A549 (cell line): ENCODE measurements at regions not wholly inside any gene's neighbourhood (a gene's known extent, or its start where the extent isn't known, plus 50 kb on each side); places are given as distances from the start of the nearest gene placed in this dataset.

ENCODE experiments used
- ATAC-seq, 2 experiments: fragments of 200-7000 bp in 1 of 2; fragments of >200 bp in 1 of 2; cut with Nextera tagmentation in 1 of 2; cut with Tn5 transposase in 1 of 2; 3 replicates each; pipeline versions ENCODE4 v1.8.0 to v1.9.1; 2018 to 2020; ENCODE audit warnings: mild to moderate bottlenecking in 1 of 2, moderate library complexity in 1 of 2
- CTCF ChIA-PET: fragments of 300-600 bp; sonication (Branson Sonifier 250); formaldehyde crosslinking; extraction: SDS; loops from one replicate; lab custom pipeline; 2021; ENCODE audit warnings: antibody characterized with exemption, inconsistent platforms; lab: Yijun Ruan, JAX
- POLR2A ChIA-PET: fragments of 350-600 bp; formaldehyde crosslinking; extraction: SDS; loops from one replicate; lab custom pipeline; 2021; ENCODE audit warnings: antibody characterized with exemption, inconsistent platforms; lab: Yijun Ruan, JAX
- DNase-seq, 2 experiments: peaks; one replicate each; pipeline versions ENCODE4 v3.0.0 to v3.0.0-alpha.2; 2011 to 2016; ENCODE audit warnings: low read depth in 1 of 2, low spot score in 1 of 2
- FAIRE-seq: peaks from 2 replicates; lab custom pipeline; 2011; peaks lifted over from hg19 to GRCh38; lab: Jason Lieb, UNC
- H3K27ac ChIP-seq, 2 experiments: fragments of >200 bp; sonication (Bioruptor Twin); formaldehyde crosslinking; 3 replicates each; pipeline ENCODE4 v1.5.1; 2016 to 2017
- H3K4me1 ChIP-seq: fragments of >200 bp; sonication (Bioruptor Twin); formaldehyde crosslinking; 3 replicates; pipeline ENCODE4 v1.6.1; 2016
- H3K4me2 ChIP-seq: fragments of >200 bp; sonication (Bioruptor Twin); formaldehyde crosslinking; 3 replicates; pipeline ENCODE4 v1.6.1; 2016
- H3K4me3 ChIP-seq: fragments of >200 bp; sonication (Bioruptor Twin); formaldehyde crosslinking; 3 replicates; pipeline ENCODE4 v1.5.1; 2016
- H3K9me3 ChIP-seq: fragments of >200 bp; sonication (Bioruptor Twin); formaldehyde crosslinking; 3 replicates; pipeline ENCODE4 v1.6.1; 2016
- BCL3 ChIP-seq: fragments of >200 bp; sonication (Bioruptor Twin); formaldehyde crosslinking; IDR thresholded peaks from 3 replicates; pipeline ENCODE4 v1.6.1; 2016
- CBX8 ChIP-seq: fragments of 200-600 bp; sonication (generic); IDR thresholded peaks from 2 replicates; pipeline ENCODE4 v1.6.1; 2016
- E2F6 ChIP-seq: IDR thresholded peaks from 2 replicates; pipeline ENCODE4 v1.6.1; 2012; ENCODE audit warnings: low read depth, borderline replicate concordance
- ELK1 ChIP-seq: fragments of 150-350 bp; IDR thresholded peaks from 2 replicates; pipeline ENCODE4 v1.6.1; 2014; ENCODE audit warnings: low read depth, mild to moderate bottlenecking, low read length
- ESRRA ChIP-seq: fragments of 150-350 bp; IDR thresholded peaks from 2 replicates; pipeline ENCODE4 v1.6.1; 2014; ENCODE audit warnings: mild to moderate bottlenecking, low read length, borderline replicate concordance
- FOSB ChIP-seq: fragments of 250-450 bp; sonication (Bioruptor Pico); IDR thresholded peaks from 2 replicates; pipeline ENCODE4 v1.5.0; 2020; ENCODE audit warnings: mild to moderate bottlenecking, moderate library complexity
- FOXS1 ChIP-seq: fragments of 250-450 bp; sonication (Bioruptor Pico); IDR thresholded peaks from 2 replicates; pipeline ENCODE4 v1.5.0; 2020; ENCODE audit warnings: mild to moderate bottlenecking, moderate library complexity
- GATA3 ChIP-seq: IDR thresholded peaks from 2 replicates; pipeline ENCODE4 v1.6.1; 2012; ENCODE audit warnings: borderline replicate concordance
- HES2 ChIP-seq: fragments of >200 bp; sonication (Bioruptor Twin); formaldehyde crosslinking; IDR thresholded peaks from 2 replicates; pipeline ENCODE4 v1.6.1; 2016
- HEYL ChIP-seq: fragments of 250-450 bp; sonication (Bioruptor Pico); IDR thresholded peaks from 2 replicates; pipeline ENCODE4 v1.8.0; 2021; ENCODE audit warnings: mild to moderate bottlenecking, moderate library complexity
- HMGXB4 ChIP-seq: fragments of 250-450 bp; sonication (Bioruptor Pico); IDR thresholded peaks from 2 replicates; pipeline ENCODE4 v1.5.0; 2021; ENCODE audit warnings: mild to moderate bottlenecking, moderate library complexity, borderline replicate concordance
- HOXB13 ChIP-seq: fragments of 250-450 bp; sonication (Bioruptor Pico); IDR thresholded peaks from 2 replicates; pipeline ENCODE4 v1.5.0; 2020; ENCODE audit warnings: low read depth, mild to moderate bottlenecking, moderate library complexity
- MAX ChIP-seq: IDR thresholded peaks from 2 replicates; pipeline ENCODE4 v1.6.1; 2012
- MYC ChIP-seq: IDR thresholded peaks from 2 replicates; pipeline ENCODE4 v1.6.1; 2012; ENCODE audit warnings: mild to moderate bottlenecking, inconsistent platforms, low read length, improper control_type of control experiment, borderline replicate concordance
- NFE2L2 ChIP-seq: fragments of 150-350 bp; conservative IDR thresholded peaks from 2 replicates; pipeline ENCODE4 v1.6.1; 2014; ENCODE audit warnings: low read length
- NPAS2 ChIP-seq: fragments of 250-450 bp; sonication (Bioruptor Pico); IDR thresholded peaks from 2 replicates; pipeline ENCODE4 v1.8.0; 2022; ENCODE audit warnings: mild to moderate bottlenecking, moderate library complexity, borderline replicate concordance
- NR3C1 ChIP-seq: fragments of >200 bp; sonication (Bioruptor Twin); formaldehyde crosslinking; IDR thresholded peaks from 3 replicates; pipeline ENCODE4 v1.6.1; 2017
- PBX3 ChIP-seq: IDR thresholded peaks from 2 replicates; pipeline ENCODE4 v1.6.1; 2012
- POLR2A ChIP-seq: IDR thresholded peaks from 2 replicates; pipeline ENCODE4 v1.6.1; 2012; ENCODE audit warnings: mild to moderate bottlenecking, low read length
- POLR2AphosphoS2 ChIP-seq: conservative IDR thresholded peaks from 2 replicates; pipeline ENCODE4 v1.6.1; 2012; ENCODE audit warnings: low read length, improper control_type of control experiment, inconsistent platforms
- RARB ChIP-seq: fragments of 250-450 bp; sonication (Bioruptor Pico); IDR thresholded peaks from 2 replicates; pipeline ENCODE4 v1.8.0; 2021; ENCODE audit warnings: mild to moderate bottlenecking, moderate library complexity
- RCOR1 ChIP-seq: fragments of 150-350 bp; IDR thresholded peaks from 2 replicates; pipeline ENCODE4 v1.6.1; 2014; ENCODE audit warnings: antibody characterized with exemption, low read length, low read depth
- REST ChIP-seq: fragments of 200-600 bp; sonication (generic); IDR thresholded peaks from 2 replicates; pipeline ENCODE4 v1.6.1; 2016; ENCODE audit warnings: antibody characterized with exemption, mild to moderate bottlenecking, moderate library complexity
- RNF2 ChIP-seq: fragments of 200-600 bp; sonication (generic); IDR thresholded peaks from 2 replicates; pipeline ENCODE4 v1.6.1; 2016; ENCODE audit warnings: low read depth, mild to moderate bottlenecking, antibody characterized with exemption, moderate library complexity, borderline replicate concordance
- SMC3 ChIP-seq: fragments of >200 bp; sonication (Bioruptor Twin); formaldehyde crosslinking; IDR thresholded peaks from 3 replicates; pipeline ENCODE4 v1.6.1; 2018; ENCODE audit warnings: inconsistent platforms
- TFCP2L1 ChIP-seq: fragments of 250-450 bp; sonication (Bioruptor Pico); IDR thresholded peaks from 2 replicates; pipeline ENCODE4 v1.5.0; 2021; ENCODE audit warnings: mild to moderate bottlenecking
- USF2 ChIP-seq: fragments of 450-650 bp; IDR thresholded peaks from 2 replicates; pipeline ENCODE4 v1.6.1; 2014; ENCODE audit warnings: antibody characterized with exemption
- ZNF302 ChIP-seq: fragments of 250-450 bp; sonication (Bioruptor Pico); IDR thresholded peaks from 2 replicates; pipeline ENCODE4 v1.9.0; 2021; ENCODE audit warnings: inconsistent platforms, mild to moderate bottlenecking, moderate library complexity
- WGBS: methylation state at CpG from one replicate; pipeline ENCODE4 v1.1.6; 2017; ENCODE audit errors: missing lambda C conversion rate; 5-methylcytosine and 5-hydroxymethylcytosine counted together

- no peak for TF ChIP-seq RNF2
- no peak for TF ChIP-seq CBX8
- TF ChIP-seq HMGXB4: no peak
- no peak for TF ChIP-seq FOSB (CRISPR knock-in tag)
- TF ChIP-seq NPAS2: no peak
- TF ChIP-seq MAX: no peak
- TF ChIP-seq FOXS1: no peak
- TF ChIP-seq RCOR1: no peak
- TF ChIP-seq HEYL (CRISPR knock-in tag): no peak
- no peak for TF ChIP-seq ZNF302 (CRISPR knock-in tag)
- TF ChIP-seq POLR2A: no peak
- no peak for TF ChIP-seq NFE2L2
- TF ChIP-seq BCL3: no peak
- no peak for TF ChIP-seq GATA3
- TF ChIP-seq HES2: no peak
- no peak for TF ChIP-seq USF2
- TF ChIP-seq SMC3: no peak
- TF ChIP-seq PBX3: no peak
- TF ChIP-seq REST: no peak
- TF ChIP-seq, all 56 proteins: peak for 0
- no peak for FAIRE-seq
- no peak overlapping the region for H3K4me2 ChIP-seq
- CTCF ChIA-PET: no interaction called here
- POLR2A ChIA-PET: no interaction called here
- no peak overlapping the region for H3K27ac ChIP-seq
- DNase-seq: no peak
- WGBS: 3% methylated on average over 5 of the region's 5 CpGs
- no peak overlapping the region for H3K4me3 ChIP-seq
- no peak for ATAC-seq
- no peaks in the 10 kb centered on the region for H3K9me3 ChIP-seq
- no peaks in the 10 kb centered on the region for H3K4me1 ChIP-seq
Measured at GRCh38 chr5:2109566-2109965, 226.8 kb upstream of the IRX4 start.

- H3K4me2 ChIP-seq: no peak overlapping the region
- CTCF ChIA-PET: no interaction called here
- FAIRE-seq (no peak), ATAC-seq (no peak), DNase-seq (no peak)
- POLR2A ChIA-PET: no interaction called here
- H3K4me1 ChIP-seq: no peaks in the 10 kb centered on the region
- no peak overlapping the region for H3K4me3 ChIP-seq
- no peaks in the 10 kb centered on the region for H3K9me3 ChIP-seq
- WGBS: 0% methylated on average over 2 of the region's 2 CpGs
- no peak overlapping the region for H3K27ac ChIP-seq
- TF ChIP-seq ELK1 (no peak), E2F6 (no peak), USF2 (no peak), NR3C1 (no peak), POLR2AphosphoS2 (no peak), RARB (no peak), RCOR1 (no peak), TFCP2L1 (CRISPR knock-in tag) (no peak), MYC (no peak), ESRRA (no peak), HOXB13 (CRISPR knock-in tag) (no peak)
Measured at GRCh38 chr5:2106721-2107120, 224.0 kb upstream of the IRX4 start.
